A549 (cell line): ENCODE measurements at regions not wholly inside any gene's neighbourhood (a gene's known extent, or its start where the extent isn't known, plus 50 kb on each side); places are given as distances from the start of the nearest gene placed in this dataset.

ENCODE experiments used
- ATAC-seq, 2 experiments: fragments of 200-7000 bp in 1 of 2; fragments of >200 bp in 1 of 2; cut with Nextera tagmentation in 1 of 2; cut with Tn5 transposase in 1 of 2; 3 replicates each; pipeline versions ENCODE4 v1.8.0 to v1.9.1; 2018 to 2020; ENCODE audit warnings: mild to moderate bottlenecking in 1 of 2, moderate library complexity in 1 of 2
- CTCF ChIA-PET: fragments of 300-600 bp; sonication (Branson Sonifier 250); formaldehyde crosslinking; extraction: SDS; loops from one replicate; lab custom pipeline; 2021; ENCODE audit warnings: antibody characterized with exemption, inconsistent platforms; lab: Yijun Ruan, JAX
- POLR2A ChIA-PET: fragments of 350-600 bp; formaldehyde crosslinking; extraction: SDS; loops from one replicate; lab custom pipeline; 2021; ENCODE audit warnings: antibody characterized with exemption, inconsistent platforms; lab: Yijun Ruan, JAX
- DNase-seq, 2 experiments: peaks; one replicate each; pipeline versions ENCODE4 v3.0.0 to v3.0.0-alpha.2; 2011 to 2016; ENCODE audit warnings: low read depth in 1 of 2, low spot score in 1 of 2
- FAIRE-seq: peaks from 2 replicates; lab custom pipeline; 2011; peaks lifted over from hg19 to GRCh38; lab: Jason Lieb, UNC
- H3K27ac ChIP-seq, 2 experiments: fragments of >200 bp; sonication (Bioruptor Twin); formaldehyde crosslinking; 3 replicates each; pipeline ENCODE4 v1.5.1; 2016 to 2017
- H3K4me1 ChIP-seq: fragments of >200 bp; sonication (Bioruptor Twin); formaldehyde crosslinking; 3 replicates; pipeline ENCODE4 v1.6.1; 2016
- H3K4me2 ChIP-seq: fragments of >200 bp; sonication (Bioruptor Twin); formaldehyde crosslinking; 3 replicates; pipeline ENCODE4 v1.6.1; 2016
- H3K4me3 ChIP-seq: fragments of >200 bp; sonication (Bioruptor Twin); formaldehyde crosslinking; 3 replicates; pipeline ENCODE4 v1.5.1; 2016
- H3K9me3 ChIP-seq: fragments of >200 bp; sonication (Bioruptor Twin); formaldehyde crosslinking; 3 replicates; pipeline ENCODE4 v1.6.1; 2016
- CHD2 ChIP-seq: fragments of 150-350 bp; IDR thresholded peaks from 2 replicates; pipeline ENCODE4 v1.6.1; 2014; ENCODE audit warnings: low read length; ENCODE audit not compliant: partially characterized antibody
- FOSL2 ChIP-seq, 2 experiments: fragments of 450-650 bp in 1 of 2; fragments of >200 bp in 1 of 2; sonication (Bioruptor Twin) in 1 of 2; formaldehyde crosslinking; IDR thresholded peaks; 2 replicates each; pipeline versions ENCODE4 v1.5.0 to v1.6.1; 2016 to 2020; ENCODE audit warnings: mild to moderate bottlenecking in 1 of 2, moderate library complexity in 1 of 2
- FOXS1 ChIP-seq: fragments of 250-450 bp; sonication (Bioruptor Pico); IDR thresholded peaks from 2 replicates; pipeline ENCODE4 v1.5.0; 2020; ENCODE audit warnings: mild to moderate bottlenecking, moderate library complexity
- GATA3 ChIP-seq: IDR thresholded peaks from 2 replicates; pipeline ENCODE4 v1.6.1; 2012; ENCODE audit warnings: borderline replicate concordance
- HOXB13 ChIP-seq: fragments of 250-450 bp; sonication (Bioruptor Pico); IDR thresholded peaks from 2 replicates; pipeline ENCODE4 v1.5.0; 2020; ENCODE audit warnings: low read depth, mild to moderate bottlenecking, moderate library complexity
- MAFK ChIP-seq: fragments of 450-650 bp; IDR thresholded peaks from 2 replicates; pipeline ENCODE4 v1.6.1; 2014; ENCODE audit not compliant: partially characterized antibody
- NR3C1 ChIP-seq: fragments of >200 bp; sonication (Bioruptor Twin); formaldehyde crosslinking; IDR thresholded peaks from 3 replicates; pipeline ENCODE4 v1.6.1; 2017
- PBX3 ChIP-seq: IDR thresholded peaks from 2 replicates; pipeline ENCODE4 v1.6.1; 2012
- PHF8 ChIP-seq: fragments of 200-600 bp; sonication (generic); IDR thresholded peaks from 2 replicates; pipeline ENCODE4 v1.6.1; 2016; ENCODE audit warnings: low read depth, mild to moderate bottlenecking, antibody characterized with exemption, moderate library complexity, borderline replicate concordance
- RNF2 ChIP-seq: fragments of 200-600 bp; sonication (generic); IDR thresholded peaks from 2 replicates; pipeline ENCODE4 v1.6.1; 2016; ENCODE audit warnings: low read depth, mild to moderate bottlenecking, antibody characterized with exemption, moderate library complexity, borderline replicate concordance
- TFCP2L1 ChIP-seq: fragments of 250-450 bp; sonication (Bioruptor Pico); IDR thresholded peaks from 2 replicates; pipeline ENCODE4 v1.5.0; 2021; ENCODE audit warnings: mild to moderate bottlenecking
- ZFP36 ChIP-seq: fragments of 450-650 bp; IDR thresholded peaks from 2 replicates; pipeline ENCODE4 v1.6.1; 2014; ENCODE audit warnings: borderline replicate concordance; ENCODE audit not compliant: partially characterized antibody
- ZNF302 ChIP-seq: fragments of 250-450 bp; sonication (Bioruptor Pico); IDR thresholded peaks from 2 replicates; pipeline ENCODE4 v1.9.0; 2021; ENCODE audit warnings: inconsistent platforms, mild to moderate bottlenecking, moderate library complexity
- ZSCAN20 ChIP-seq: fragments of 250-450 bp; sonication (Bioruptor Pico); IDR thresholded peaks from 2 replicates; pipeline ENCODE4 v1.8.0; 2022; ENCODE audit warnings: mild to moderate bottlenecking, moderate library complexity
- WGBS: methylation state at CpG from one replicate; pipeline ENCODE4 v1.1.6; 2017; ENCODE audit errors: missing lambda C conversion rate; 5-methylcytosine and 5-hydroxymethylcytosine counted together
- TF ChIP-seq, protein P1 (sequence below): fragments of 450-650 bp; IDR thresholded peaks from 2 replicates; pipeline ENCODE4 v1.6.1; 2014; ENCODE audit warnings: antibody characterized with exemption
- TF ChIP-seq, protein P2 (sequence below): IDR thresholded peaks from 2 replicates; pipeline ENCODE4 v1.6.1; 2012
- TF ChIP-seq, protein P3 (sequence below): fragments of 250-450 bp; sonication (Bioruptor Pico); IDR thresholded peaks from 2 replicates; pipeline ENCODE4 v1.5.0; 2020; ENCODE audit warnings: low read depth, mild to moderate bottlenecking, moderate library complexity
- TF ChIP-seq, protein P4 (sequence below): fragments of >200 bp; sonication (Bioruptor Twin); formaldehyde crosslinking; IDR thresholded peaks from 2 replicates; pipeline ENCODE4 v1.6.1; 2016

DNA sequence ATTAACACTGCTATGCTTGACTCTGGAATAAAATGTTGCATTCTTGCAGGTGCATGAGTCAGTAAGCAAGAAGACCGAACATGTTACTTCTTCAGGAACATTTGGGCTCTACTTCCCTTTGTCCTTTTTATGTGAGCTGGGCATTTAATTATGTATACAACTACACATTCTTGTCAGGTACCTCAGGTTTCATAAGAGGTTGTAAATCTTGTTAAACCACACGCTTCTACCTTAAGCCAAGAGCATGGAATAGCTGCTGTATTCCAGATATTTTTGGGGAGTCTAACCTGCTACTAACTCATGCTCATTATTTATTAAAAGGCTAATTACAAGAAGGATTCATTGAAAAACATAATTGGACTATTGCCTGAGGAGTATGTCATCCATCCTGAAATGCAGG, 414.2 kb upstream of the KLF6 start:
- Histone ChIP-seq H3K4me3 (no peak overlapping the region), H3K4me2 (no peak overlapping the region), H3K9me3 (no peaks in the 10 kb centered on the region), H3K4me1 (no peaks in the 10 kb centered on the region), H3K27ac (no peak overlapping the region)
- TF ChIP-seq, protein P1, sequence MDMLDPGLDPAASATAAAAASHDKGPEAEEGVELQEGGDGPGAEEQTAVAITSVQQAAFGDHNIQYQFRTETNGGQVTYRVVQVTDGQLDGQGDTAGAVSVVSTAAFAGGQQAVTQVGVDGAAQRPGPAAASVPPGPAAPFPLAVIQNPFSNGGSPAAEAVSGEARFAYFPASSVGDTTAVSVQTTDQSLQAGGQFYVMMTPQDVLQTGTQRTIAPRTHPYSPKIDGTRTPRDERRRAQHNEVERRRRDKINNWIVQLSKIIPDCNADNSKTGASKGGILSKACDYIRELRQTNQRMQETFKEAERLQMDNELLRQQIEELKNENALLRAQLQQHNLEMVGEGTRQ: no peak
- TF ChIP-seq RNF2 (no peak), FOXS1 (CRISPR knock-in tag) (no peak), HOXB13 (CRISPR knock-in tag) (no peak), ZFP36 (no peak), NR3C1 (no peak), PHF8 (no peak), ZSCAN20 (no peak)
- TF ChIP-seq, protein P2, sequence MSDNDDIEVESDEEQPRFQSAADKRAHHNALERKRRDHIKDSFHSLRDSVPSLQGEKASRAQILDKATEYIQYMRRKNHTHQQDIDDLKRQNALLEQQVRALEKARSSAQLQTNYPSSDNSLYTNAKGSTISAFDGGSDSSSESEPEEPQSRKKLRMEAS: no peak
- TF ChIP-seq, protein P3, sequence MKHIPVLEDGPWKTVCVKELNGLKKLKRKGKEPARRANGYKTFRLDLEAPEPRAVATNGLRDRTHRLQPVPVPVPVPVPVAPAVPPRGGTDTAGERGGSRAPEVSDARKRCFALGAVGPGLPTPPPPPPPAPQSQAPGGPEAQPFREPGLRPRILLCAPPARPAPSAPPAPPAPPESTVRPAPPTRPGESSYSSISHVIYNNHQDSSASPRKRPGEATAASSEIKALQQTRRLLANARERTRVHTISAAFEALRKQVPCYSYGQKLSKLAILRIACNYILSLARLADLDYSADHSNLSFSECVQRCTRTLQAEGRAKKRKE (CRISPR knock-in tag): no peak
- ChIA-PET CTCF (no interaction called here), POLR2A (no interaction called here)
- ATAC-seq (no peak), DNase-seq (no peak), FAIRE-seq (no peak)
- 71% methylated on average over 2 of the region's 2 CpGs for whole genome bisulfite sequencing

DNA sequence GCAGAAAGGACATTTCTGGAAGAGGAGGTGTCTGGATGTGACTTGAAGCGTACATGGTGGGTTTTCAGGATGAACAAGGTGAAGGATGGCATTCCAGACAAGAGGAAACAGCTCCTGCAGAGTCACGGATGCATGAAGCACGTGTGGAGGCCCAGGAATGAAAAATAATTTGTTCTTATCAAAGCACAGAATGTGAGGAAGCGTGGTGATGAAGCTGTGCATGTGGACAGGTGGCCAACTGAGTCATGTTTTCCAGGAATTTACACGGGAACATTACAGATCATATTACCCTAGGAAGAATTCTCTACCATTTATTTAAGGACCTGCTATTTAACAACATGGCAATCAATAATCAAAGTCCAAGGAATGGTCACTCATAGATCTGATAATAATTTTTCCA, 413.2 kb upstream of the KLF6 start:
- WGBS: 56% methylated on average over 5 of the region's 5 CpGs
- ATAC-seq: no peak
- Histone ChIP-seq H3K4me3 (no peak overlapping the region), H3K9me3 (no peaks in the 10 kb centered on the region), H3K4me2 (no peak overlapping the region), H3K4me1 (no peaks in the 10 kb centered on the region), H3K27ac (no peak overlapping the region)
- no peak for DNase-seq
- ChIA-PET POLR2A (no interaction called here), CTCF (interaction anchor here (0.7 kb wide), 1 partner anchor 9 kb away, joined by 3 read pairs; no protein-coding TSS in a partner anchor)
- TF ChIP-seq RNF2 (no peak), PBX3 (no peak), ZNF302 (CRISPR knock-in tag) (no peak), GATA3 (no peak), FOSL2 (IDR thresholded peaks at IDR 0.05) (no peak), FOSL2 (CRISPR knock-in tag; IDR thresholded peaks at IDR 0.05) (no peak), HOXB13 (CRISPR knock-in tag) (no peak), TFCP2L1 (no peak), CHD2 (no peak)
- FAIRE-seq: no peak

- Histone ChIP-seq H3K4me3 (no peak overlapping the region), H3K9me3 (no peaks in the 10 kb centered on the region), H3K4me1 (no peaks in the 10 kb centered on the region), H3K27ac (no peak overlapping the region), H3K4me2 (no peak overlapping the region)
- ATAC-seq (no peak), DNase-seq (no peak), FAIRE-seq (no peak)
- POLR2A ChIA-PET: no interaction called here
- CTCF ChIA-PET: no interaction called here
- TF ChIP-seq MAFK: peak; percentile 73
- TF ChIP-seq, protein P4, sequence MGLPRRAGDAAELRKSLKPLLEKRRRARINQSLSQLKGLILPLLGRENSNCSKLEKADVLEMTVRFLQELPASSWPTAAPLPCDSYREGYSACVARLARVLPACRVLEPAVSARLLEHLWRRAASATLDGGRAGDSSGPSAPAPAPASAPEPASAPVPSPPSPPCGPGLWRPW: no peak
These were observed 412.7 kb upstream of the KLF6 start for GRCh38 chr10:4197676-4198075.
